Mesenchymal stem cell (in vitro differentiated cells and primary cell): ENCODE measurements at regions not wholly inside any gene's neighbourhood (a gene's known extent, or its start where the extent isn't known, plus 50 kb on each side); places are given as distances from the start of the nearest gene placed in this dataset.
"Not testable (repeated sequence)": the region's sequence is repeated elsewhere in the genome, so short reads cannot be mapped to it uniquely, and the experiment has no call there.

Experiments used
- DNase-seq: peaks from one replicate; pipeline ENCODE4 v3.0.0-alpha.2; 2013
- H2AFZ ChIP-seq: one replicate; pipeline ENCODE4 v1.6.1; 2013; ENCODE audit warnings: low read depth, mild to moderate bottlenecking, control low read depth, inconsistent platforms, low read length, moderate library complexity
- H2AK5ac ChIP-seq: 2 replicates; pipeline ENCODE4 v1.6.1; 2013; ENCODE audit warnings: low read length, moderate library complexity, mild to moderate bottlenecking, inconsistent platforms; ENCODE audit not compliant: severe bottlenecking
- H2BK120ac ChIP-seq: one replicate; pipeline ENCODE4 v1.6.1; 2013; ENCODE audit warnings: low read depth, mild to moderate bottlenecking, inconsistent platforms, low read length, moderate library complexity
- H2BK12ac ChIP-seq, 2 experiments: one replicate each; pipeline ENCODE4 v1.6.1; 2013; ENCODE audit warnings: inconsistent platforms in 2 of 2, low read length in 2 of 2, mild to moderate bottlenecking in 2 of 2, moderate library complexity in 2 of 2, control low read depth in 1 of 2
- H2BK15ac ChIP-seq: one replicate; pipeline ENCODE4 v1.6.1; 2013; ENCODE audit warnings: mild to moderate bottlenecking, low read depth, inconsistent platforms; ENCODE audit not compliant: poor library complexity, severe bottlenecking
- H2BK5ac ChIP-seq: 2 replicates; pipeline ENCODE4 v1.6.1; 2013; ENCODE audit warnings: low read depth, mild to moderate bottlenecking, low read length, control low read depth, inconsistent platforms; ENCODE audit not compliant: poor library complexity, severe bottlenecking
- H3K14ac ChIP-seq, 2 experiments: one replicate each; pipeline ENCODE4 v1.6.1; 2013; ENCODE audit warnings: inconsistent platforms in 2 of 2, low read length in 2 of 2, control low read depth in 1 of 2, mild to moderate bottlenecking in 1 of 2, moderate library complexity in 1 of 2
- H3K18ac ChIP-seq, 2 experiments: one replicate each; pipeline ENCODE4 v1.6.1; 2013; ENCODE audit warnings: inconsistent platforms in 2 of 2, low read length in 2 of 2, control low read depth in 1 of 2, low read depth in 1 of 2, mild to moderate bottlenecking in 1 of 2
- H3K23ac ChIP-seq, 2 experiments: one replicate each; pipeline ENCODE4 v1.6.1; 2013; ENCODE audit warnings: inconsistent platforms in 2 of 2, low read length in 2 of 2, mild to moderate bottlenecking in 2 of 2, moderate library complexity in 2 of 2, control low read depth in 1 of 2
- H3K27ac ChIP-seq: 2 replicates; pipeline ENCODE4 v1.5.1; 2013; ENCODE audit warnings: mild to moderate bottlenecking, moderate library complexity, low read length, control low read depth, inconsistent platforms; ENCODE audit not compliant: poor library complexity, severe bottlenecking
- H3K27me3 ChIP-seq, 2 experiments: 2 replicates each; pipeline versions ENCODE4 v1.6.1 to v1.7.0; 2013; ENCODE audit warnings: low read length in 2 of 2, mild to moderate bottlenecking in 2 of 2, moderate library complexity in 2 of 2, control low read depth in 1 of 2, inconsistent platforms in 1 of 2; ENCODE audit not compliant: control insufficient read depth in 1 of 2, insufficient read depth in 1 of 2
- H3K36me3 ChIP-seq, 2 experiments: 2 replicates each; pipeline versions ENCODE4 v1.6.1 to v1.7.0; 2013; ENCODE audit warnings: low read length in 2 of 2, control low read depth in 1 of 2, inconsistent platforms in 1 of 2, low read depth in 1 of 2, mild to moderate bottlenecking in 1 of 2; ENCODE audit not compliant: insufficient read depth in 2 of 2, control insufficient read depth in 1 of 2
- H3K4ac ChIP-seq, 2 experiments: one replicate each; pipeline ENCODE4 v1.6.1; 2013; ENCODE audit warnings: inconsistent platforms in 2 of 2, low read length in 2 of 2, mild to moderate bottlenecking in 2 of 2, moderate library complexity in 2 of 2, control low read depth in 1 of 2, low read depth in 1 of 2
- H3K4me1 ChIP-seq: 2 replicates; pipeline ENCODE4 v1.6.1; 2013; ENCODE audit warnings: low read depth, low read length, control low read depth; ENCODE audit not compliant: control insufficient read depth, insufficient read depth
- H3K4me2 ChIP-seq: 2 replicates; pipeline ENCODE4 v1.6.1; 2013; ENCODE audit warnings: low read length, mild to moderate bottlenecking, inconsistent platforms; ENCODE audit not compliant: poor library complexity, severe bottlenecking
- H3K4me3 ChIP-seq, 2 experiments: 2 replicates each; pipeline versions ENCODE4 v1.5.1 to v1.7.0; 2013; ENCODE audit warnings: low read length in 2 of 2, mild to moderate bottlenecking in 2 of 2, control low read depth in 1 of 2, low read depth in 1 of 2; ENCODE audit not compliant: insufficient read depth in 1 of 2
- H3K79me1 ChIP-seq: replicated peaks from 2 replicates; pipeline ENCODE4 v1.6.1; 2013; ENCODE audit warnings: mild to moderate bottlenecking, control low read depth, low read length, inconsistent platforms; ENCODE audit not compliant: poor library complexity, severe bottlenecking
- H3K9ac ChIP-seq: 2 replicates; pipeline ENCODE4 v1.7.0; 2013; ENCODE audit warnings: mild to moderate bottlenecking, low read length, moderate library complexity
- H3K9me3 ChIP-seq: 2 replicates; pipeline ENCODE4 v1.7.0; 2013; ENCODE audit warnings: mild to moderate bottlenecking, low read length; ENCODE audit not compliant: control insufficient read depth
- H4K8ac ChIP-seq: one replicate; pipeline ENCODE4 v1.6.1; 2013; ENCODE audit warnings: inconsistent platforms, mild to moderate bottlenecking, low read length, moderate library complexity
- H4K91ac ChIP-seq: one replicate; pipeline ENCODE4 v1.6.1; 2013; ENCODE audit warnings: mild to moderate bottlenecking, low read length, inconsistent platforms
- WGBS: methylation state at CpG from one replicate; pipeline ENCODE4 v1.1.7; 2013; ENCODE audit warnings: mixed read lengths; 5-methylcytosine and 5-hydroxymethylcytosine counted together

DNA sequence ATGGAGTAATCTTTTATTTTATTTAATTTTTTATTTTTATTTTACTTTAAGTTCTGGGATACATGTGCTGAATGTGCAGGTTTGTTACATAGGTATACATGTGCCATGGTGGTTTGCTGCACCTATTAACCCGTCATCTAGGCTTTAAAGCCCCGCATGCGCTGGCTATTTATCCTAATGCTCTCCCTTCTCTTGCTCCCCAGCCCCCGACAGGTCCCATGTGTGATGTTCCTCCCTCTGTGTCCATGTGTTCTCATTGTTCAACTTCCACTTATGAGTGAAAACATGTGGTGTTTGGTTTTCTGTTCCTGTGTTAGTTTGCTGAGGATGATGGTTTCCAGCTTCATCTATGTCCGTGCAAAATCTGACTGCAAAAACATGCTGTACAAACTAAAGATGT lies 142.5 kb downstream of the OTOL1 start:
- H3K9ac ChIP-seq, H2BK15ac ChIP-seq, H4K8ac ChIP-seq, H4K91ac ChIP-seq, H3K27ac ChIP-seq, H3K14ac ChIP-seq, H3K4me1 ChIP-seq, H3K4me3 ChIP-seq, H3K18ac ChIP-seq, H2AFZ ChIP-seq, H3K27me3 ChIP-seq, H3K4ac ChIP-seq, H2BK5ac ChIP-seq, H3K79me1 ChIP-seq, H3K4me2 ChIP-seq, H2BK12ac ChIP-seq, H3K9me3 ChIP-seq, DNase-seq, H3K36me3 ChIP-seq, H3K23ac ChIP-seq, H2AK5ac ChIP-seq, H2BK120ac ChIP-seq: not testable (repeated sequence)
- 92% methylated on average over 4 of the region's 5 CpGs for WGBS

DNA sequence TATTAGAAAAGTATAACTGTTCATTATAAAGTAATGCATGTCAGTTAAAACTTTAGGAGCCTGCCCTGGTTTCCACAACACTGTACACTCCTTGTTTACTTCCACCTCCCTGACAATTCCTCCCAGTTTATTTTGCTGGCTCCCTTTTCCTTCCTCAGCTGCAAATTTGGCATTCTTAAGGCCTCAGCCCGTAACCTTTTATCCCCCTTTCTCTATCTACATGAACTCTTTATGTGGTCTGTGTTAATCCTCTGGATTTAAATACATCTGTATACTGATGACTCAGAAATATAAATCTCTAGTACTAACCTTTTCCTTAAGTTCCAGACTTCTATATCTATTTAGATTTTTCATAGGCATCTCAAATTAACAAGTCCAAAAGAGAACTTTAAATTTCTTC lies 143.6 kb downstream of the OTOL1 start:
- DNase-seq, result no peak
- Histone ChIP-seq H3K27ac (no peak overlapping the region), H3K36me3 (no peaks in the 10 kb centered on the region), H3K79me1 (no peaks in the 10 kb centered on the region), H2BK120ac (no peak overlapping the region), H3K18ac (no peak overlapping the region), H3K23ac (no peak overlapping the region), H2AK5ac (no peak overlapping the region), H3K27me3 (no peaks in the 10 kb centered on the region), H2BK15ac (no peak overlapping the region), H3K4me2 (no peak overlapping the region), H3K14ac (no peak overlapping the region), H4K91ac (no peak overlapping the region), H3K4me3 (no peak overlapping the region), H3K9me3 (no peaks in the 10 kb centered on the region), H2AFZ (no peak overlapping the region), H3K4me1 (no peaks in the 10 kb centered on the region), H4K8ac (no peak overlapping the region), H3K4ac (no peak overlapping the region), H2BK12ac (no peak overlapping the region), H2BK5ac (no peak overlapping the region), H3K9ac (no peak overlapping the region)
- WGBS, result no CpG with 5 or more reads among the region's 1 CpG

DNA sequence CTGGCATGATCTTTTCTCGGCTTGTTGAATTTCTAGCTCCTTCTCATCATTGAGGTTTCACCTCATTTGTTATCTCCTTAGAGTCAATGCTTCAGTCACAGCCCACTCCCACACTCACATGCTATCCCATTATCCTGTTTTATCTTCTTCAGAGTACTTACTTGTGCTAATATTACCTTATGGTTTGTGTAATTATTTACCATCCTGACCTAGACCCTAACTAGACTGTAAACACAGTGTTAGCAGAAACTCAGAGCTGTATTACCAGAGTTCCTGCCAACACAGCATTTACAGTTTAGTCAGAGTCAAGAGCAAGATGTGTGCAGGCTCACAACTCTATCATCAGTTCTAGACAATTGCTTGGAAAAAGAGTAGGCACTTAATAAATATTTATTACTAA lies 144.7 kb downstream of the OTOL1 start:
- Histone ChIP-seq H3K9me3 (no peaks in the 10 kb centered on the region), H3K18ac (no peak overlapping the region), H3K36me3 (no peaks in the 10 kb centered on the region), H3K23ac (no peak overlapping the region), H3K27me3 (no peaks in the 10 kb centered on the region), H2AFZ (no peak overlapping the region), H3K4me1 (no peaks in the 10 kb centered on the region), H4K8ac (no peak overlapping the region), H3K14ac (no peak overlapping the region), H3K79me1 (no peaks in the 10 kb centered on the region), H3K4me2 (no peak overlapping the region), H2BK15ac (no peak overlapping the region), H3K9ac (no peak overlapping the region), H2BK5ac (no peak overlapping the region), H4K91ac (no peak overlapping the region), H2BK120ac (no peak overlapping the region), H3K4me3 (no peak overlapping the region), H2AK5ac (no peak overlapping the region), H3K4ac (no peak overlapping the region), H3K27ac (no peak overlapping the region), H2BK12ac (no peak overlapping the region)
- DNase-seq, result no peak
- WGBS, result 88% methylated on average over 1 of the region's 1 CpG

GRCh38 chr3:161644891-161645635 lies 148.5 kb downstream of the OTOL1 start:
- no peak overlapping the region for H2BK5ac ChIP-seq
- H3K4ac ChIP-seq, result no peak overlapping the region
- no peak overlapping the region for H2BK120ac ChIP-seq
- H3K36me3 ChIP-seq, result no peaks in the 10 kb centered on the region
- no peak overlapping the region for H3K14ac ChIP-seq
- H3K23ac ChIP-seq, result no peak overlapping the region
- H3K9me3 ChIP-seq, result no peaks in the 10 kb centered on the region
- H2BK15ac ChIP-seq, result no peak overlapping the region
- DNase-seq, result no peak
- no peak overlapping the region for H2AK5ac ChIP-seq
- no peak overlapping the region for H3K4me3 ChIP-seq
- no peak overlapping the region for H4K91ac ChIP-seq
- H3K79me1 ChIP-seq, result no peaks in the 10 kb centered on the region
- 94% methylated on average over 6 of the region's 6 CpGs for WGBS
- H2BK12ac ChIP-seq, result no peak overlapping the region
- H3K27me3 ChIP-seq, result no peaks in the 10 kb centered on the region
- H3K9ac ChIP-seq, result no peak overlapping the region
- H3K18ac ChIP-seq, result no peak overlapping the region
- H3K27ac ChIP-seq, result no peak overlapping the region
- H3K4me1 ChIP-seq, result peaks cover 1% of the 10 kb centered on the region
- H4K8ac ChIP-seq, result no peak overlapping the region
- no peak overlapping the region for H2AFZ ChIP-seq
- no peak overlapping the region for H3K4me2 ChIP-seq
